ENCODE measurements at regions not wholly inside any gene's neighbourhood (a gene's known extent, or its start where the extent isn't known, plus 50 kb on each side); places are given as distances from the start of the nearest gene placed in this dataset.
"Not testable (repeated sequence)": the region's sequence is repeated elsewhere in the genome, so short reads cannot be mapped to it uniquely, and the experiment has no call there.

GRCh38 chr17:26881195-26881594 lies 412.7 kb upstream of the WSB1 start:
- DNase-seq, result not testable (repeated sequence)

GRCh38 chr17:26882097-26882761 lies 411.7 kb upstream of the WSB1 start:
- DNase-seq; intact Hi-C loops (cut with DNase I); H3K4me1 ChIP-seq; H3K27ac ChIP-seq; H3K9me3 ChIP-seq; H3K36me3 ChIP-seq; H3K4me3 ChIP-seq (replicated peaks in 1 of 3); H3K27me3 ChIP-seq: not testable (repeated sequence)
- WGBS, 2 donors, result 65 to 100% methylated on average over 1 to 2 of the region's 9 CpGs

More at GRCh38 chr17:26881195-26881594, 412.7 kb upstream of the WSB1 start:
- TF ChIP-seq CTCF (IDR thresholded peaks at IDR 0.05), result peak in 1 of 6 experiments; percentile 30
- H3K9me3 ChIP-seq; H3K27me3 ChIP-seq; H3K4me3 ChIP-seq (replicated peaks in 1 of 3); H3K4me1 ChIP-seq; H3K27ac ChIP-seq; intact Hi-C loops (cut with DNase I); H3K36me3 ChIP-seq: not testable (repeated sequence)
- WGBS, 2 donors, result 83 to 100% methylated on average over 1 of the region's 2 CpGs

GRCh38 chr17:26883878-26884740 lies 409.8 kb upstream of the WSB1 start:
- H3K27me3 ChIP-seq; H3K36me3 ChIP-seq; DNase-seq; H3K4me3 ChIP-seq (replicated peaks in 1 of 3); intact Hi-C loops (cut with DNase I); H3K27ac ChIP-seq; H3K4me1 ChIP-seq; H3K9me3 ChIP-seq: not testable (repeated sequence)
- 73% methylated on average over 13 of the region's 16 CpGs for WGBS, 2 donors

- 62 to 64% methylated on average over 4 of the region's 4 CpGs for WGBS, 2 donors
- H3K4me1 ChIP-seq; H3K27me3 ChIP-seq; intact Hi-C loops (cut with DNase I); H3K4me3 ChIP-seq (replicated peaks in 1 of 3); DNase-seq; H3K36me3 ChIP-seq; H3K27ac ChIP-seq; H3K9me3 ChIP-seq: not testable (repeated sequence)
These were observed 409.2 kb upstream of the WSB1 start for GRCh38 chr17:26884741-26885059.

- H3K4me1 ChIP-seq; intact Hi-C loops (cut with DNase I); H3K36me3 ChIP-seq; H3K4me3 ChIP-seq (replicated peaks in 1 of 3); H3K27ac ChIP-seq; H3K9me3 ChIP-seq; H3K27me3 ChIP-seq; DNase-seq: not testable (repeated sequence)
- 62 to 67% methylated on average over 8 of the region's 8 CpGs for WGBS, 2 donors
These were observed 408.5 kb upstream of the WSB1 start for GRCh38 chr17:26885244-26885970.
